Peyer's patch (tissue), 4 donors: ENCODE measurements at regions not wholly inside any gene's neighbourhood (a gene's known extent, or its start where the extent isn't known, plus 50 kb on each side); places are given as distances from the start of the nearest gene placed in this dataset.

Experiments used
- POLR2A ChIP-seq, 2 donors: fragments of 450-650 bp; IDR thresholded peaks; one replicate each; pipeline ENCODE4 v1.5.1; 2017; ENCODE audit warnings: antibody characterized with exemption in 2 of 2, mild to moderate bottlenecking in 2 of 2, moderate library complexity in 2 of 2
- TF ChIP-seq, protein P1 (sequence below), 6 experiments: fragments of 450-650 bp in 4 of 6; fragments of 200-600 bp in 2 of 6; sonication (generic) in 1 of 6; IDR thresholded peaks; one replicate each; pipeline ENCODE4 v1.5.1; 2017 to 2019; ENCODE audit warnings: antibody characterized with exemption in 6 of 6, mild to moderate bottlenecking in 3 of 6, moderate library complexity in 1 of 6

DNA sequence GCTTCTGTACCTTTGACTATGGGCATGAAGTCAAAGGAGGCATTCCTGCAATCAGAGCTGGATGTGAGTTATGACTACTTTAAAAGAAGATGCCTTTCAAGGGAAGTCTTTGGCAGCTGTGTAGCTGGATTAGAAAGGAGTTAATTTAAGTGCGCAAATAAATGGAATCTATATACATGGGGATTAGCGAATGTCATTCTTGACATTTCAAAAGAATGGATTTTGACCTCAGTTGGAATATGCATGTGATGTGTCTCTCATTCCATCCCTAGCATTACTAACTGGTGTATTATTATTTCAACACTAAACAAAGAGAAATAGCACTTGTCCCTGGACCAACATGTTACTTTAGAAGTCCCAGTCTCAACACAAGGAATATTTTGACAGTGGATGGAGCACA is 359.6 kb upstream of the SLC24A2 start:
- TF ChIP-seq, protein P1, sequence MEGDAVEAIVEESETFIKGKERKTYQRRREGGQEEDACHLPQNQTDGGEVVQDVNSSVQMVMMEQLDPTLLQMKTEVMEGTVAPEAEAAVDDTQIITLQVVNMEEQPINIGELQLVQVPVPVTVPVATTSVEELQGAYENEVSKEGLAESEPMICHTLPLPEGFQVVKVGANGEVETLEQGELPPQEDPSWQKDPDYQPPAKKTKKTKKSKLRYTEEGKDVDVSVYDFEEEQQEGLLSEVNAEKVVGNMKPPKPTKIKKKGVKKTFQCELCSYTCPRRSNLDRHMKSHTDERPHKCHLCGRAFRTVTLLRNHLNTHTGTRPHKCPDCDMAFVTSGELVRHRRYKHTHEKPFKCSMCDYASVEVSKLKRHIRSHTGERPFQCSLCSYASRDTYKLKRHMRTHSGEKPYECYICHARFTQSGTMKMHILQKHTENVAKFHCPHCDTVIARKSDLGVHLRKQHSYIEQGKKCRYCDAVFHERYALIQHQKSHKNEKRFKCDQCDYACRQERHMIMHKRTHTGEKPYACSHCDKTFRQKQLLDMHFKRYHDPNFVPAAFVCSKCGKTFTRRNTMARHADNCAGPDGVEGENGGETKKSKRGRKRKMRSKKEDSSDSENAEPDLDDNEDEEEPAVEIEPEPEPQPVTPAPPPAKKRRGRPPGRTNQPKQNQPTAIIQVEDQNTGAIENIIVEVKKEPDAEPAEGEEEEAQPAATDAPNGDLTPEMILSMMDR (IDR thresholded peaks at IDR 0.05) = no peak
- no peak for TF ChIP-seq POLR2A (IDR thresholded peaks at IDR 0.05)
